NCI-H774 (cell line): ENCODE measurements at regions not wholly inside any gene's neighbourhood (a gene's known extent, or its start where the extent isn't known, plus 50 kb on each side); places are given as distances from the start of the nearest gene placed in this dataset.

Experiments used
- DNase-seq: peaks from one replicate; lab custom pipeline; 2025; lab: John Stamatoyannopoulos, UW

- no peak for DNase-seq
These were observed 207.4 kb downstream of the DLL1 start for GRCh38 chr6:170083236-170084051.

GRCh38 chr6:170082531-170083187 lies 208.2 kb downstream of the DLL1 start:
- DNase-seq = no peak

GRCh38 chr6:170082067-170082466 lies 208.8 kb downstream of the DLL1 start:
- no peak for DNase-seq

GRCh38 chr6:170081556-170081955 lies 209.3 kb downstream of the DLL1 start:
- no peak for DNase-seq

- peak; percentile 87 for DNase-seq
These were observed 210.0 kb downstream of the DLL1 start for GRCh38 chr6:170080828-170081371.

GRCh38 chr6:170080169-170080827 lies 210.6 kb downstream of the DLL1 start:
- DNase-seq = no peak

GRCh38 chr6:170076466-170077165 lies 214.3 kb downstream of the DLL1 start:
- no peak for DNase-seq

GRCh38 chr6:170075659-170076223 lies 215.1 kb downstream of the DLL1 start:
- DNase-seq = no peak

- DNase-seq = no peak
These were observed 216.0 kb downstream of the DLL1 start for GRCh38 chr6:170074907-170075306.

- DNase-seq = no peak
These were observed 216.4 kb downstream of the DLL1 start for GRCh38 chr6:170074435-170074834.

GRCh38 chr6:170073846-170074245 lies 217.0 kb downstream of the DLL1 start:
- no peak for DNase-seq

- DNase-seq = no peak
These were observed 218.6 kb downstream of the DLL1 start for GRCh38 chr6:170072246-170072645.

- no peak for DNase-seq
These were observed 221.3 kb downstream of the DLL1 start for GRCh38 chr6:170069611-170070010.

- no peak for DNase-seq
These were observed 222.4 kb downstream of the DLL1 start for GRCh38 chr6:170068496-170068895.

- DNase-seq = no peak
These were observed 222.9 kb downstream of the DLL1 start for GRCh38 chr6:170067923-170068360.

- DNase-seq = no peak
These were observed 223.7 kb downstream of the DLL1 start for GRCh38 chr6:170067181-170067641.

- no peak for DNase-seq
These were observed 224.2 kb downstream of the DLL1 start for GRCh38 chr6:170066679-170067078.

- DNase-seq = no peak
These were observed 226.9 kb downstream of the DLL1 start for GRCh38 chr6:170063851-170064602.

GRCh38 chr6:170063431-170063830 lies 227.4 kb downstream of the DLL1 start:
- DNase-seq = no peak

- no peak for DNase-seq
These were observed 228.0 kb downstream of the DLL1 start for GRCh38 chr6:170062915-170063241.
